IMR-90 (cell line): ENCODE measurements at regions not wholly inside any gene's neighbourhood (a gene's known extent, or its start where the extent isn't known, plus 50 kb on each side); places are given as distances from the start of the nearest gene placed in this dataset.

Experiments used
- ATAC-seq: fragments of 200-7000 bp; cut with Tn5 transposase; 2 replicates; pipeline ENCODE4 v1.9.1; 2020; ENCODE audit warnings: low read depth, mild to moderate bottlenecking, moderate library complexity
- BruUV-seq: library from RNA; stranded (reverse); fragments of 400-500 nt; replicated peaks from 2 replicates; lab custom pipeline; 2021; lab: Mats Ljungman, UMichigan
- CTCF ChIA-PET: fragments of 300-600 bp; formaldehyde crosslinking; extraction: SDS; loops from one replicate; lab custom pipeline; 2021; ENCODE audit warnings: antibody characterized with exemption; lab: Yijun Ruan, JAX
- POLR2A ChIA-PET: fragments of 300-600 bp; sonication (Branson Sonifier 250); formaldehyde crosslinking; loops from one replicate; lab custom pipeline; 2022; ENCODE audit warnings: antibody characterized with exemption; ENCODE audit not compliant: unreplicated experiment; lab: Charles Lee
- DNase-seq: peaks from one replicate; pipeline ENCODE4 v3.0.0; 2013
- H2AFZ ChIP-seq: replicated peaks from 2 replicates; pipeline ENCODE3; 2013; ENCODE audit warnings: low read length, mild to moderate bottlenecking; ENCODE audit not compliant: poor library complexity
- H2AK5ac ChIP-seq: 2 replicates; pipeline ENCODE4 v1.6.1; 2013; ENCODE audit warnings: low read depth, low read length, inconsistent platforms
- H2AK9ac ChIP-seq: replicated peaks from 2 replicates; pipeline ENCODE3; 2013; ENCODE audit warnings: mild to moderate bottlenecking, low read depth, low read length, moderate library complexity; ENCODE audit not compliant: poor library complexity
- H2BK120ac ChIP-seq: 2 replicates; pipeline ENCODE4 v1.6.1; 2013; ENCODE audit warnings: low read depth, low read length, inconsistent platforms
- H2BK15ac ChIP-seq: 3 replicates; pipeline ENCODE4 v1.6.1; 2013; ENCODE audit warnings: low read depth, low read length, inconsistent platforms
- H2BK20ac ChIP-seq: 2 replicates; pipeline ENCODE4 v1.6.1; 2013; ENCODE audit warnings: low read depth, mild to moderate bottlenecking, inconsistent platforms, low read length, moderate library complexity
- H2BK5ac ChIP-seq: 2 replicates; pipeline ENCODE4 v1.6.1; 2013; ENCODE audit warnings: mild to moderate bottlenecking, low read depth, low read length, inconsistent platforms; ENCODE audit not compliant: poor library complexity, severe bottlenecking
- H3K14ac ChIP-seq: replicated peaks from 2 replicates; pipeline ENCODE4 v1.6.1; 2013; ENCODE audit warnings: low read depth, low read length, inconsistent platforms
- H3K18ac ChIP-seq: 2 replicates; pipeline ENCODE4 v1.6.1; 2013; ENCODE audit warnings: low read depth, low read length, control low read depth
- H3K23ac ChIP-seq: 2 replicates; pipeline ENCODE4 v1.6.1; 2013; ENCODE audit warnings: low read depth, low read length, inconsistent platforms
- H3K27ac ChIP-seq: 2 replicates; pipeline ENCODE4 v1.5.1; 2013; ENCODE audit warnings: mild to moderate bottlenecking, control low read depth, low read length; ENCODE audit not compliant: insufficient read depth
- H3K27me3 ChIP-seq: 2 replicates; pipeline ENCODE4 v1.6.1; 2013; ENCODE audit warnings: low read length; ENCODE audit not compliant: control insufficient read depth, insufficient read depth
- H3K36me3 ChIP-seq: 2 replicates; pipeline ENCODE4 v1.6.1; 2013; ENCODE audit warnings: low read length, mixed read lengths; ENCODE audit not compliant: control insufficient read depth, insufficient read depth
- H3K4ac ChIP-seq: 2 replicates; pipeline ENCODE4 v1.6.1; 2013; ENCODE audit warnings: low read depth, low read length, inconsistent platforms
- H3K4me1 ChIP-seq: 2 replicates; pipeline ENCODE4 v1.6.1; 2013; ENCODE audit warnings: low read length, mixed read lengths; ENCODE audit not compliant: control insufficient read depth, insufficient read depth
- H3K4me2 ChIP-seq: 2 replicates; pipeline ENCODE4 v1.6.1; 2013; ENCODE audit warnings: low read depth, mild to moderate bottlenecking, control low read depth, low read length, moderate library complexity
- H3K4me3 ChIP-seq: 2 replicates; pipeline ENCODE4 v1.5.1; 2013; ENCODE audit warnings: low read depth, mild to moderate bottlenecking, control low read depth, low read length, moderate library complexity; ENCODE audit not compliant: insufficient read depth
- H3K56ac ChIP-seq: 2 replicates; pipeline ENCODE4 v1.6.1; 2013; ENCODE audit warnings: low read length, inconsistent platforms; ENCODE audit not compliant: insufficient read depth; ENCODE audit errors: extremely low read depth
- H3K79me1 ChIP-seq, 2 experiments: 2 replicates each; pipeline ENCODE4 v1.6.1; 2013; ENCODE audit warnings: low read length in 2 of 2, inconsistent platforms in 1 of 2, low read depth in 1 of 2
- H3K9ac ChIP-seq: 2 replicates; pipeline ENCODE4 v1.6.1; 2013; ENCODE audit warnings: low read depth, low read length, control low read depth
- H3K9me1 ChIP-seq: 2 replicates; pipeline ENCODE4 v1.6.1; 2013; ENCODE audit warnings: low read length, inconsistent platforms; ENCODE audit not compliant: insufficient read depth
- H3K9me3 ChIP-seq: 2 replicates; pipeline ENCODE4 v1.6.1; 2013; ENCODE audit warnings: low read length; ENCODE audit not compliant: control insufficient read depth, insufficient read depth
- H4K20me1 ChIP-seq: 2 replicates; pipeline ENCODE4 v1.6.1; 2013; ENCODE audit warnings: low read length, inconsistent platforms; ENCODE audit not compliant: insufficient read depth
- H4K5ac ChIP-seq: 2 replicates; pipeline ENCODE4 v1.6.1; 2013; ENCODE audit warnings: mild to moderate bottlenecking, low read depth, low read length, control low read depth
- H4K8ac ChIP-seq, 2 experiments: 2 replicates each; pipeline ENCODE4 v1.6.1; 2013; ENCODE audit warnings: low read depth in 2 of 2, low read length in 2 of 2, control low read depth in 1 of 2, inconsistent platforms in 1 of 2
- H4K91ac ChIP-seq: 2 replicates; pipeline ENCODE4 v1.6.1; 2013; ENCODE audit warnings: low read depth, low read length, inconsistent platforms; ENCODE audit not compliant: insufficient read depth
- BHLHE40 ChIP-seq: fragments of 150-350 bp; IDR thresholded peaks from 2 replicates; pipeline ENCODE4 v1.6.1; 2016; ENCODE audit warnings: mild to moderate bottlenecking, low read depth, low read length
- CHD1 ChIP-seq: IDR thresholded peaks from 2 replicates; pipeline ENCODE4 v1.6.1; 2012; ENCODE audit warnings: low read depth, low read length, improper control_type of control experiment
- ELK1 ChIP-seq: fragments of 150-350 bp; IDR thresholded peaks from 2 replicates; pipeline ENCODE4 v1.6.1; 2016; ENCODE audit warnings: low read depth, mild to moderate bottlenecking, low read length, moderate library complexity, borderline replicate concordance
- FOS ChIP-seq: fragments of 150-350 bp; IDR thresholded peaks from 2 replicates; pipeline ENCODE4 v1.6.1; 2016; ENCODE audit warnings: low read depth, low read length
- MAZ ChIP-seq: IDR thresholded peaks from 2 replicates; pipeline ENCODE4 v1.6.1; 2012; ENCODE audit warnings: low read depth, mild to moderate bottlenecking, low read length, improper control_type of control experiment, moderate library complexity, borderline replicate concordance
- NFE2L2 ChIP-seq: fragments of 150-350 bp; IDR thresholded peaks from 2 replicates; pipeline ENCODE4 v1.6.1; 2016; ENCODE audit warnings: low read depth, mild to moderate bottlenecking, low read length
- RCOR1 ChIP-seq: IDR thresholded peaks from 2 replicates; pipeline ENCODE4 v1.6.1; 2012; ENCODE audit warnings: mild to moderate bottlenecking, low read length, improper control_type of control experiment; ENCODE audit not compliant: insufficient replicate concordance
- RFX5 ChIP-seq: IDR thresholded peaks from 2 replicates; pipeline ENCODE4 v1.8.0; 2012; ENCODE audit warnings: low read depth, mild to moderate bottlenecking, low read length, moderate library complexity
- USF2 ChIP-seq: fragments of 150-350 bp; IDR thresholded peaks from 2 replicates; pipeline ENCODE4 v1.6.1; 2017; ENCODE audit warnings: mild to moderate bottlenecking, antibody characterized with exemption, low read length, low read depth
- WGBS, 2 experiments: methylation state at CpG; one replicate each; pipeline versions ENCODE4 v1.1.5 to v1.1.7; 2013; ENCODE audit warnings: missing lambda C conversion rate in 2 of 2; ENCODE audit not compliant: insufficient read length in 1 of 2; ENCODE audit errors: extremely low coverage in 2 of 2; 5-methylcytosine and 5-hydroxymethylcytosine counted together
- dilution Hi-C: fragments of 300-500 bp; cut with HindIII; formaldehyde crosslinking; loops from one replicate; pipeline ENCODE4 v1.14.3; 2018; ENCODE audit warnings: low sequenced_read_pairs; ENCODE audit not compliant: unreplicated experiment
- in situ Hi-C: fragments of 300-500 bp; cut with MboI; formaldehyde crosslinking; loops from 3 replicates; pipeline ENCODE4 v1.14.3; 2019; ENCODE audit warnings: low sequenced_read_pairs, inconsistent platforms, mixed read lengths
- intact Hi-C: fragments of 100-400 bp; cut with micrococcal nuclease; formaldehyde crosslinking; loops from 2 replicates; pipeline ENCODE4 v1.10.0; 2022

- H2BK15ac ChIP-seq = no peak overlapping the region
- H3K4me2 ChIP-seq = no peak overlapping the region
- H3K9ac ChIP-seq = no peak overlapping the region
- H3K18ac ChIP-seq = no peak overlapping the region
- H2AK9ac ChIP-seq = no peak overlapping the region
- H3K4ac ChIP-seq = no peak overlapping the region
- H3K27me3 ChIP-seq = no peaks in the 10 kb centered on the region
- H3K4me3 ChIP-seq = no peak overlapping the region
- no peak overlapping the region for H4K91ac ChIP-seq
- no peak overlapping the region for H3K56ac ChIP-seq
- H2BK5ac ChIP-seq = no peak overlapping the region
- no peak overlapping the region for H2BK20ac ChIP-seq
- DNase-seq (no peak), ATAC-seq (no peak)
- H3K9me3 ChIP-seq = no peaks in the 10 kb centered on the region
- TF ChIP-seq CHD1 (no peak), NFE2L2 (no peak), MAZ (no peak), FOS (no peak), USF2 (no peak), ELK1 (no peak), RCOR1 (no peak), BHLHE40 (no peak), RFX5 (no peak)
- no peak overlapping the region for H4K5ac ChIP-seq
- H3K27ac ChIP-seq = no peak overlapping the region
- dilution Hi-C loops (no loop called here), intact Hi-C loops (no loop called here), in situ Hi-C loops (no loop called here)
- H4K8ac ChIP-seq = no peak overlapping the region
- H3K4me1 ChIP-seq = no peaks in the 10 kb centered on the region
- H3K9me1 ChIP-seq = no peaks in the 10 kb centered on the region
- no peaks in the 10 kb centered on the region for H3K36me3 ChIP-seq
- ChIA-PET POLR2A (no interaction called here), CTCF (no interaction called here)
- H4K20me1 ChIP-seq = no peaks in the 10 kb centered on the region
- H2AFZ ChIP-seq = no peak overlapping the region
- no peak overlapping the region for H3K14ac ChIP-seq
- H2BK120ac ChIP-seq = no peak overlapping the region
- WGBS, 2 experiments = no CpG with 5 or more reads among the region's 1 CpG
- no peak overlapping the region for H3K23ac ChIP-seq
- H3K79me1 ChIP-seq = no peaks in the 10 kb centered on the region
- BruUV-seq = no TSS peak
- H2AK5ac ChIP-seq = no peak overlapping the region
Observed at GRCh38 chr12:98217257-98217656, 298.1 kb upstream of the TMPO start.
